ENCODE measurements at regions not wholly inside any gene's neighbourhood (a gene's known extent, or its start where the extent isn't known, plus 50 kb on each side); places are given as distances from the start of the nearest gene placed in this dataset.

DNA sequence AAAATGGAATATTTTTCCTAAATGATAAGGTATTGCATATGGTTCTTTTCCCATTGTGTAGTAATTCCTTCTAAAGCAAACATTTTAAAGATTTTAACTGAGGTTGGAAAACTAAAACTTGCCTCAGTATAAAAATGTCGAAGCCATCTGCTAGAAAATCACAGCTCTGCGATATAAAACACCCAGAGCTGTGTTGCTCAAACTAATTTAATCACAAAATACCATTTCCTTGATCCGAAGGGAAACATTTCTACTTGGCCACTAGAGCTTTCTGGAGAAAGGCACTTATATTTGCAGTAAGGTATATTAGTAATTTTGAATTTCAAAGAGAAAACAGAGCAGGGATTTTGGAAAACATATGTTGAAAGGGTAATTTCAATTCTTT lies 209.2 kb upstream of the ZNF32 start:
- CTCF ChIA-PET, result interaction anchor here (0.9 to 2.7 kb wide), 4 partner anchors 47 to 537 kb away, joined by 3 to 12 read pairs (median 3); no protein-coding TSS in a partner anchor
- Histone ChIP-seq H3K36me3 (replicated peaks in 1 of 2; ENCODE audit: control insufficient read depth in 1 of 2, insufficient read depth in 2 of 2, low read length in 1 of 2) (no peaks in the 10 kb centered on the region), H3K9me2 (no peaks in the 10 kb centered on the region), H3K9ac (no peak overlapping the region), H3K79me2 (ENCODE audit: insufficient read depth) (no peaks in the 10 kb centered on the region), H3K4me2 (no peak overlapping the region), H3K4me3 (ENCODE audit: low read depth in 2 of 2, low read length in 1 of 2) (no peak overlapping the region), H3K4me1 (ENCODE audit: control insufficient read depth in 1 of 2, insufficient read depth in 2 of 2, low read depth in 1 of 2, low read length in 1 of 2) (peaks cover 0 to 59% of the 10 kb centered on the region in 2 experiments; a peak in 2 of 4 replicates), H2AFZ (ENCODE audit: low read depth) (no peak overlapping the region), H3F3A (replicated peaks; ENCODE audit: insufficient read depth) (peaks cover 20% of the 10 kb centered on the region), H3K27ac (ENCODE audit: low read depth in 2 of 2, low read length in 1 of 2) (peak overlapping the region; percentile 47 to 94), H3K9me3 (no peaks in the 10 kb centered on the region), H4K20me1 (ENCODE audit: insufficient read depth) (no peaks in the 10 kb centered on the region), H3K27me3 (ENCODE audit: insufficient read depth) (no peaks in the 10 kb centered on the region)
- POLR2A ChIA-PET, result no interaction called here
- TF ChIP-seq JUND (IDR thresholded peaks at IDR 0.05), result no peak
- TF ChIP-seq NFIC (IDR thresholded peaks at IDR 0.05; ENCODE audit: borderline replicate concordance), result no peak
- no peak for TF ChIP-seq SMC3 (IDR thresholded peaks at IDR 0.05; ENCODE audit: low read depth, low read length)
- TF ChIP-seq, protein P1, sequence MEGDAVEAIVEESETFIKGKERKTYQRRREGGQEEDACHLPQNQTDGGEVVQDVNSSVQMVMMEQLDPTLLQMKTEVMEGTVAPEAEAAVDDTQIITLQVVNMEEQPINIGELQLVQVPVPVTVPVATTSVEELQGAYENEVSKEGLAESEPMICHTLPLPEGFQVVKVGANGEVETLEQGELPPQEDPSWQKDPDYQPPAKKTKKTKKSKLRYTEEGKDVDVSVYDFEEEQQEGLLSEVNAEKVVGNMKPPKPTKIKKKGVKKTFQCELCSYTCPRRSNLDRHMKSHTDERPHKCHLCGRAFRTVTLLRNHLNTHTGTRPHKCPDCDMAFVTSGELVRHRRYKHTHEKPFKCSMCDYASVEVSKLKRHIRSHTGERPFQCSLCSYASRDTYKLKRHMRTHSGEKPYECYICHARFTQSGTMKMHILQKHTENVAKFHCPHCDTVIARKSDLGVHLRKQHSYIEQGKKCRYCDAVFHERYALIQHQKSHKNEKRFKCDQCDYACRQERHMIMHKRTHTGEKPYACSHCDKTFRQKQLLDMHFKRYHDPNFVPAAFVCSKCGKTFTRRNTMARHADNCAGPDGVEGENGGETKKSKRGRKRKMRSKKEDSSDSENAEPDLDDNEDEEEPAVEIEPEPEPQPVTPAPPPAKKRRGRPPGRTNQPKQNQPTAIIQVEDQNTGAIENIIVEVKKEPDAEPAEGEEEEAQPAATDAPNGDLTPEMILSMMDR (IDR thresholded peaks at IDR 0.05), result 0 out of 2 replicates have a peak, but pooled peaks have one; percentile 7
- TF ChIP-seq GATA2 (CRISPR knock-in tag; IDR thresholded peaks at IDR 0.05), result no peak
- TF ChIP-seq TCF12 (IDR thresholded peaks at IDR 0.05), result no peak
- TF ChIP-seq, protein P2, sequence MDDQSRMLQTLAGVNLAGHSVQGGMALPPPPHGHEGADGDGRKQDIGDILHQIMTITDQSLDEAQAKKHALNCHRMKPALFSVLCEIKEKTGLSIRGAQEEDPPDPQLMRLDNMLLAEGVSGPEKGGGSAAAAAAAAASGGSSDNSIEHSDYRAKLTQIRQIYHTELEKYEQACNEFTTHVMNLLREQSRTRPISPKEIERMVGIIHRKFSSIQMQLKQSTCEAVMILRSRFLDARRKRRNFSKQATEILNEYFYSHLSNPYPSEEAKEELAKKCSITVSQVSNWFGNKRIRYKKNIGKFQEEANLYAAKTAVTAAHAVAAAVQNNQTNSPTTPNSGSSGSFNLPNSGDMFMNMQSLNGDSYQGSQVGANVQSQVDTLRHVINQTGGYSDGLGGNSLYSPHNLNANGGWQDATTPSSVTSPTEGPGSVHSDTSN (IDR thresholded peaks at IDR 0.05), result no peak
- no peak for TF ChIP-seq NRF1 (IDR thresholded peaks at IDR 0.05; ENCODE audit: low read depth, low read length)
- DNase-seq, result no peak
- WGBS (ENCODE audit: low lambda C conversion rate), result 11% methylated on average over 3 of the region's 3 CpGs

DNA sequence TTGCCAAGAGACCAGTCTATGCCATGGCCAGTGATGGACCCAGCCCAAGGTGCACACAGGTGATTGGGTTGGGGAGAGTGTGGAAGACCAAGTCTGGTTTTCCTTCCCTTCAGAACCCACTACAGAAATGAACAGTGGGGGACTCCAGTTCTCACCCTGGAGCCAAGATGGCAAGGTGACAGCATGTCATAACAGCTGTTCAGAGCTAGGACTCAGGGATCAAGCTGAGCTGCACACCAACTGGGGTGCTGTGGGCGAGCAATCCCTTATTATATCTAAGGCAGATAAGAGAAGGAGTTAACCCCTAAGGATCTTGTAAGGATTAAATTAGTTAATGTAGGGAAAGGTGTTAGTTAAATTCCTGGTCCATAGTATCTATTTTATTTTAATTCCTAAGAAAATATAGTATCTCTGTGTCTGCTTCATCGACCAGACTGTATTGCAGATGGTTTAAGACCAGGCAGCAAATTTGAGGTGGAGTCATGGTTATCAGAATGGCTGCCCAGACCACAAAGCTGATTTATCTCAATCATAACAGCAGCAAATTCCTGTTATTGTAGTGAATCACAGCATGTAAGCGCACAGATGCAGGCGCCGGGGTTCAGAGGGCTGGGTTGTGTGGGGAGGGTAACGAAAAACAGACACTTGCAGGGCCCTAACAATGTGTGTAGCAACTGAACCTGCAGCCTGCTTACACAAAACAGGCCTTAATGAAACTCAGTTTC lies 208.7 kb upstream of the ZNF32 start:
- no peak overlapping the region for H3K4me2 ChIP-seq
- POLR2A ChIA-PET, result no interaction called here
- H3K4me1 ChIP-seq (ENCODE audit: control insufficient read depth in 1 of 2, insufficient read depth in 2 of 2, low read depth in 1 of 2, low read length in 1 of 2), result peaks cover 0 to 54% of the 10 kb centered on the region in 2 experiments; a peak in 2 of 4 replicates
- no peak overlapping the region for H2AFZ ChIP-seq (ENCODE audit: low read depth)
- H4K20me1 ChIP-seq (ENCODE audit: insufficient read depth), result no peaks in the 10 kb centered on the region
- DNase-seq, result peak; percentile 69
- H3K27me3 ChIP-seq (ENCODE audit: insufficient read depth), result no peaks in the 10 kb centered on the region
- 8% methylated on average over 6 of the region's 6 CpGs for WGBS (ENCODE audit: low lambda C conversion rate)
- H3K79me2 ChIP-seq (ENCODE audit: insufficient read depth), result no peaks in the 10 kb centered on the region
- peaks cover 20% of the 10 kb centered on the region for H3F3A ChIP-seq (replicated peaks; ENCODE audit: insufficient read depth)
- no peak overlapping the region for H3K9ac ChIP-seq
- H3K4me3 ChIP-seq (ENCODE audit: low read depth in 2 of 2, low read length in 1 of 2), result no peak overlapping the region
- H3K9me2 ChIP-seq, result no peaks in the 10 kb centered on the region
- no peaks in the 10 kb centered on the region for H3K9me3 ChIP-seq
- H3K27ac ChIP-seq (ENCODE audit: low read depth in 2 of 2, low read length in 1 of 2), result peak overlapping the region; percentile 47 to 94
- CTCF ChIA-PET, result interaction anchor here (0.9 to 2.7 kb wide), 4 partner anchors 48 to 537 kb away, joined by 3 to 12 read pairs (median 3); no protein-coding TSS in a partner anchor
- no peaks in the 10 kb centered on the region for H3K36me3 ChIP-seq (replicated peaks in 1 of 2; ENCODE audit: control insufficient read depth in 1 of 2, insufficient read depth in 2 of 2, low read length in 1 of 2)
- TF ChIP-seq GABPA (IDR thresholded peaks at IDR 0.05; ENCODE audit: low read depth) (no peak), CHD2 (IDR thresholded peaks at IDR 0.05; ENCODE audit: low read length, partially characterized antibody) (peak; percentile 74), MEF2A (IDR thresholded peaks at IDR 0.05; ENCODE audit: borderline replicate concordance, low read depth) (no peak), NRF1 (IDR thresholded peaks at IDR 0.05; ENCODE audit: low read depth, low read length) (no peak), POLR2AphosphoS5 (IDR thresholded peaks at IDR 0.05; ENCODE audit: low read depth, low read length) (peak; percentile 77), FOXM1 (IDR thresholded peaks at IDR 0.05; ENCODE audit: low read depth) (no peak), JUND (IDR thresholded peaks at IDR 0.05) (peak; percentile 63; the same call in 1 of the 2 replicates), NFIC (IDR thresholded peaks at IDR 0.05; ENCODE audit: borderline replicate concordance) (peak; percentile 54; the same call in 1 of the 2 replicates), RFX5 (IDR thresholded peaks at IDR 0.05; ENCODE audit: low read length) (no peak), SIN3A (IDR thresholded peaks at IDR 0.05; ENCODE audit: borderline replicate concordance, low read depth, low read length) (no peak), EZH2phosphoT487 (IDR thresholded peaks at IDR 0.05; ENCODE audit: borderline replicate concordance, low read depth) (no peak), SMC3 (IDR thresholded peaks at IDR 0.05; ENCODE audit: low read depth, low read length) (no peak), TAF1 (IDR thresholded peaks at IDR 0.05; ENCODE audit: borderline replicate concordance, low read depth, low read length) (no peak), ELF1 (IDR thresholded peaks at IDR 0.05) (no peak), TEAD4 (IDR thresholded peaks at IDR 0.05; ENCODE audit: borderline replicate concordance, insufficient read depth) (peak; percentile 68), TCF12 (IDR thresholded peaks at IDR 0.05) (peak; percentile 95), RCOR1 (IDR thresholded peaks at IDR 0.05; ENCODE audit: low read length) (peak; percentile 86)
- TF ChIP-seq, protein P3, sequence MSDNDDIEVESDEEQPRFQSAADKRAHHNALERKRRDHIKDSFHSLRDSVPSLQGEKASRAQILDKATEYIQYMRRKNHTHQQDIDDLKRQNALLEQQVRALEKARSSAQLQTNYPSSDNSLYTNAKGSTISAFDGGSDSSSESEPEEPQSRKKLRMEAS (IDR thresholded peaks at IDR 0.05; ENCODE audit: low read depth), result 0 out of 2 replicates have a peak, but pooled peaks have one; percentile 32
- TF ChIP-seq, protein P4, sequence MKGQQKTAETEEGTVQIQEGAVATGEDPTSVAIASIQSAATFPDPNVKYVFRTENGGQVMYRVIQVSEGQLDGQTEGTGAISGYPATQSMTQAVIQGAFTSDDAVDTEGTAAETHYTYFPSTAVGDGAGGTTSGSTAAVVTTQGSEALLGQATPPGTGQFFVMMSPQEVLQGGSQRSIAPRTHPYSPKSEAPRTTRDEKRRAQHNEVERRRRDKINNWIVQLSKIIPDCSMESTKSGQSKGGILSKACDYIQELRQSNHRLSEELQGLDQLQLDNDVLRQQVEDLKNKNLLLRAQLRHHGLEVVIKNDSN (IDR thresholded peaks at IDR 0.05; ENCODE audit: borderline replicate concordance, low read depth), result no peak
- TF ChIP-seq, protein P5, sequence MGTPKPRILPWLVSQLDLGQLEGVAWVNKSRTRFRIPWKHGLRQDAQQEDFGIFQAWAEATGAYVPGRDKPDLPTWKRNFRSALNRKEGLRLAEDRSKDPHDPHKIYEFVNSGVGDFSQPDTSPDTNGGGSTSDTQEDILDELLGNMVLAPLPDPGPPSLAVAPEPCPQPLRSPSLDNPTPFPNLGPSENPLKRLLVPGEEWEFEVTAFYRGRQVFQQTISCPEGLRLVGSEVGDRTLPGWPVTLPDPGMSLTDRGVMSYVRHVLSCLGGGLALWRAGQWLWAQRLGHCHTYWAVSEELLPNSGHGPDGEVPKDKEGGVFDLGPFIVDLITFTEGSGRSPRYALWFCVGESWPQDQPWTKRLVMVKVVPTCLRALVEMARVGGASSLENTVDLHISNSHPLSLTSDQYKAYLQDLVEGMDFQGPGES (IDR thresholded peaks at IDR 0.05; ENCODE audit: low read depth, low read length), result no peak
